BJ (cell line): ENCODE measurements at regions not wholly inside any gene's neighbourhood (a gene's known extent, or its start where the extent isn't known, plus 50 kb on each side); places are given as distances from the start of the nearest gene placed in this dataset.

Experiments used
- CTCF ChIA-PET: fragments of 350-600 bp; formaldehyde crosslinking; extraction: SDS; loops from one replicate; lab custom pipeline; 2021; ENCODE audit warnings: antibody characterized with exemption, inconsistent platforms; lab: Yijun Ruan, JAX
- POLR2A ChIA-PET: fragments of 300-600 bp; sonication (Branson Sonifier 250); formaldehyde crosslinking; extraction: SDS; loops from one replicate; lab custom pipeline; 2021; ENCODE audit warnings: antibody characterized with exemption; lab: Charles Lee
- DNase-seq: peaks from one replicate; pipeline ENCODE4 v3.0.0-alpha.2; 2011; ENCODE audit warnings: low read depth
- H3K27me3 ChIP-seq: 2 replicates; pipeline ENCODE4 v1.6.0; 2011; ENCODE audit warnings: low read length; ENCODE audit not compliant: control insufficient read depth, insufficient read depth
- H3K36me3 ChIP-seq: 2 replicates; pipeline ENCODE4 v1.5.1; 2011; ENCODE audit warnings: low read length; ENCODE audit not compliant: control insufficient read depth, insufficient read depth
- H3K4me3 ChIP-seq: 2 replicates; pipeline ENCODE4 v1.5.1; 2011; ENCODE audit warnings: low read depth, mild to moderate bottlenecking, control low read depth, low read length
- CTCF ChIP-seq: IDR thresholded peaks from 2 replicates; pipeline ENCODE4 v1.5.1; 2011; ENCODE audit warnings: low read depth, mild to moderate bottlenecking, control low read depth, inconsistent platforms, low read length, moderate library complexity; ENCODE audit not compliant: insufficient read depth

DNA sequence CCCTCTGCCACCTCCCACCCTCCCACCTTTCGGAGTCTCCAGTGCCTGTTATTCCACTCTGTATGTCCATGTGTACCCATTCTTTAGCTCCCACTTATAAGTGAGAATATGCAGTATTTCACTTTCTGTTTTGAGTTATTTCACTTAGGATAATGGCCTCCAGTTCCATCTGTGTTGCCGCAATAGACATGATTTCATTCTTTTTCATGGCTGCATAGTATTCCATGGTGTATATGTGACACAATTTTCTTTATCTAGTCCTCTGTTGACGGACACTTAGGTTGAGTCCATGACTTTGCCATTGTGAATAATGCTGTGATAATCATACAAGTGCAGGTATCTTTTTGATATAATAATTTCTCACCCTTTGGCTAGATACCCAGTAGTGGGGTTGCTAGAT, 91.0 kb upstream of the UBE3A start:
- ChIA-PET POLR2A (no interaction called here), CTCF (no interaction called here)
- no peaks in the 10 kb centered on the region for H3K27me3 ChIP-seq
- DNase-seq = no peak
- no peak for TF ChIP-seq CTCF
- no peak overlapping the region for H3K4me3 ChIP-seq
- no peaks in the 10 kb centered on the region for H3K36me3 ChIP-seq

DNA sequence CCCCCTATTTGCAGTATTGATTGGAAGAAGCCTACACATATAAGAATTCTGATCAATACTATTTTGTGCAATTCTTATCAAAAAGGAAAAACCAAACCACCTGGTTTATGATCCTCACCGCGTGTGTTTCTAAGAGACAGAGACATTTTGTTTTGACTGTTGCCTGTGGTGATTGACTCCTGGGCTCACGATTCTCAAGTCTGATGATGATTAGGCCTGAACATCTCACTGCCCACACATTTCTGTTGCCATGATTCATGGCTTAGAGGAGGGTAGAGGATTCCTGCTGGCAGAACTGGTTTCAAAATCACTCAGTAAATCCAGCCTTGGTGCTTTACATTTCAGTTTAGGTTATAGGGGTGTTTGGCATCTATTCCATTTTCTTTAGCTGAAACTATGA, 88.3 kb upstream of the UBE3A start:
- Histone ChIP-seq H3K36me3 (no peaks in the 10 kb centered on the region), H3K4me3 (no peak overlapping the region), H3K27me3 (no peaks in the 10 kb centered on the region)
- TF ChIP-seq CTCF = no peak
- CTCF ChIA-PET = interaction anchor here (2.1 kb wide), 1 partner anchor 19 kb away, joined by 8 read pairs; no protein-coding TSS in a partner anchor
- POLR2A ChIA-PET = no interaction called here
- no peak for DNase-seq

- no peak for TF ChIP-seq CTCF
- Histone ChIP-seq H3K36me3 (no peaks in the 10 kb centered on the region), H3K27me3 (no peaks in the 10 kb centered on the region), H3K4me3 (no peak overlapping the region)
- POLR2A ChIA-PET = no interaction called here
- no peak for DNase-seq
- CTCF ChIA-PET = interaction anchor here (2.1 kb wide), 1 partner anchor 17 kb away, joined by 8 read pairs; no protein-coding TSS in a partner anchor
Measured at GRCh38 chr15:25525741-25526140, 86.9 kb upstream of the UBE3A start.

GRCh38 chr15:25515633-25516032, 76.8 kb upstream of the UBE3A start:
- Histone ChIP-seq H3K27me3 (no peaks in the 10 kb centered on the region), H3K4me3 (no peak overlapping the region), H3K36me3 (no peaks in the 10 kb centered on the region)
- DNase-seq = no peak
- POLR2A ChIA-PET = no interaction called here
- TF ChIP-seq CTCF = no peak
- CTCF ChIA-PET = no interaction called here

DNA sequence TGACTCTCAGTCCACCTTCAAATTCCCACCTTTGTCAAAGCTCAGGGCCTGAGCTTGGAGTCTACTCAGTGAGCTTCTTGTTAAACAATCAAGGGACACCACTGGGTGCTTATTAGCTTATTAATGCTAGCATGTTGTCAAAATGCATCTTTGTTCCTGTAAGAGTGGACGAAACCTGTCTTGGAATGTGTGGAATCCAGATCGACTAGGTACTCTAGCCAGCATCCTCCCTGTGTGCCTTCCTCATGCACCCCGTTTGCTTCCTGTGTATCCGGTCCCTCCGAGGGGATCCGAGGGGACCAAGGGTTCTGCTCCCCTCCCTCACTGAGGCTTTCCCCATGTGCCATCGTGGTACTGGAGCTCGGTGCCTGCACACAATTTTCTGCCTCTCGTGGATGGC, 75.7 kb upstream of the UBE3A start:
- CTCF ChIA-PET = no interaction called here
- DNase-seq = no peak
- no peak for TF ChIP-seq CTCF
- H3K27me3 ChIP-seq = no peaks in the 10 kb centered on the region
- no peaks in the 10 kb centered on the region for H3K36me3 ChIP-seq
- no peak overlapping the region for H3K4me3 ChIP-seq
- POLR2A ChIA-PET = no interaction called here
